ENCODE measurements at regions not wholly inside any gene's neighbourhood (a gene's known extent, or its start where the extent isn't known, plus 50 kb on each side); places are given as distances from the start of the nearest gene placed in this dataset.

DNA sequence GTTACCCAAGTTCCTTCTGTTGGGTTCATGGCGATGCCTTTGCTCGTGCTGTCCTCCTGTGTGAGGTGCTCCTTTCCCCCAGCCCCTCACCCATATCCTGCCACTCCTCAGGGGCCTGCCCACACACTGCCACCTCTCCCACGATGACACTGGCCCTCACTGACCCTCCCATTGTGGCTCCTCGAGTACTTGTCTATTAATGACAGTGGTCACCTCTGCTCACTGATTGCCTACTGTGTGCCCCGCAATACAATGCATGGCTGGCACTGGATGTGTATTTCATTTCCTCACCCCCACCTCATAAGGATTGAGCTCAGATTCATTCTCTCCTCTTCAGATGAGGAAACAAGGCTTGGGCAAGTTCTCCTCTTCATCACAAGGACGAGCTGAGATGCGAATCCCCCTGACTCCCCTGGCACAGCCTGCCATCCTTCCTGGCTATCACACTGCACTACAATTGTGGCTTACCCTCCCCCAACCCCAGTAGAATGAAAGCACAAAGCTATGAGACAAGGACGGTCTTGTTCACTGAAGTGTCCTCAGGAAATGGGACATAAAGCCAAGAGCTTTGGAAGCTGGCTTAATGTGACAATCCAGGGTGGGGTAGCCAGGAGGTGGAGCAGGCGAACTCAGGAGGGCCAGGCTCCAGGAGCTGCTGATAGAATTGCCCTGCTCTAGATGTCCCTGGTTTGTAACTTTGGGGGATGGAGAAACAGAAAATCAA lies 93.9 kb upstream of the RAB12 start:
- TF ChIP-seq MAFK (IDR thresholded peaks at IDR 0.05; ENCODE audit: low read depth, low read length) (no peak), CTCF (conservative IDR thresholded peaks at IDR 0.05; ENCODE audit: low read depth, low read length) (no peak), POLR2A (IDR thresholded peaks at IDR 0.05; ENCODE audit: low read depth, low read length) (no peak), MXI1 (IDR thresholded peaks at IDR 0.05; ENCODE audit: borderline replicate concordance, low read depth, low read length) (no peak), SMC3 (IDR thresholded peaks at IDR 0.05; ENCODE audit: low read depth, low read length) (no peak), RCOR1 (IDR thresholded peaks at IDR 0.05; ENCODE audit: insufficient replicate concordance, low read length) (no peak), RAD21 (IDR thresholded peaks at IDR 0.05; ENCODE audit: low read length) (no peak), CEBPB (IDR thresholded peaks at IDR 0.05; ENCODE audit: low read depth, low read length) (no peak), RFX5 (IDR thresholded peaks at IDR 0.05; ENCODE audit: low read depth, low read length) (no peak)
- TF ChIP-seq, protein P1, sequence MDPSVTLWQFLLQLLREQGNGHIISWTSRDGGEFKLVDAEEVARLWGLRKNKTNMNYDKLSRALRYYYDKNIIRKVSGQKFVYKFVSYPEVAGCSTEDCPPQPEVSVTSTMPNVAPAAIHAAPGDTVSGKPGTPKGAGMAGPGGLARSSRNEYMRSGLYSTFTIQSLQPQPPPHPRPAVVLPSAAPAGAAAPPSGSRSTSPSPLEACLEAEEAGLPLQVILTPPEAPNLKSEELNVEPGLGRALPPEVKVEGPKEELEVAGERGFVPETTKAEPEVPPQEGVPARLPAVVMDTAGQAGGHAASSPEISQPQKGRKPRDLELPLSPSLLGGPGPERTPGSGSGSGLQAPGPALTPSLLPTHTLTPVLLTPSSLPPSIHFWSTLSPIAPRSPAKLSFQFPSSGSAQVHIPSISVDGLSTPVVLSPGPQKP (IDR thresholded peaks at IDR 0.05; ENCODE audit: borderline replicate concordance, low read depth, low read length), result no peak
- TF ChIP-seq, protein P2, sequence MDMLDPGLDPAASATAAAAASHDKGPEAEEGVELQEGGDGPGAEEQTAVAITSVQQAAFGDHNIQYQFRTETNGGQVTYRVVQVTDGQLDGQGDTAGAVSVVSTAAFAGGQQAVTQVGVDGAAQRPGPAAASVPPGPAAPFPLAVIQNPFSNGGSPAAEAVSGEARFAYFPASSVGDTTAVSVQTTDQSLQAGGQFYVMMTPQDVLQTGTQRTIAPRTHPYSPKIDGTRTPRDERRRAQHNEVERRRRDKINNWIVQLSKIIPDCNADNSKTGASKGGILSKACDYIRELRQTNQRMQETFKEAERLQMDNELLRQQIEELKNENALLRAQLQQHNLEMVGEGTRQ (IDR thresholded peaks at IDR 0.05; ENCODE audit: low read depth, low read length), result no peak
